Vagina (tissue), 2 donors: ENCODE measurements at regions not wholly inside any gene's neighbourhood (a gene's known extent, or its start where the extent isn't known, plus 50 kb on each side); places are given as distances from the start of the nearest gene placed in this dataset.
"Not testable (repeated sequence)": the region's sequence is repeated elsewhere in the genome, so short reads cannot be mapped to it uniquely, and the experiment has no call there.

Source experiments
- DNase-seq, 2 donors: peaks; one replicate each; pipeline ENCODE4 v3.0.0-alpha.2; 2017; ENCODE audit errors: extremely low spot score in 2 of 2
- H3K27ac ChIP-seq: fragments of 200-600 bp; sonication (generic); one replicate; pipeline ENCODE4 v1.5.1; 2019
- H3K27me3 ChIP-seq: fragments of 200-600 bp; sonication (generic); one replicate; pipeline ENCODE4 v1.5.1; 2019
- H3K36me3 ChIP-seq, 2 donors: fragments of 200-600 bp; sonication (generic); one replicate each; pipeline ENCODE4 v1.5.1; 2017 to 2019
- H3K4me1 ChIP-seq: fragments of 200-600 bp; sonication (generic); one replicate; pipeline ENCODE4 v1.5.1; 2019
- H3K4me3 ChIP-seq, 2 donors: fragments of 200-600 bp; sonication (generic); 1 replicate in 1 of 2; 2 replicates in 1 of 2; pipeline ENCODE4 v1.5.1; 2016 to 2019
- H3K9me3 ChIP-seq: fragments of 200-600 bp; sonication (generic); one replicate; pipeline ENCODE4 v1.5.1; 2019
- CTCF ChIP-seq, 3 experiments: fragments of 450-650 bp in 2 of 3; fragments of 200-600 bp in 1 of 3; sonication (generic) in 1 of 3; IDR thresholded peaks; one replicate each; pipeline ENCODE4 v1.5.1; 2017 to 2019; ENCODE audit warnings: antibody characterized with exemption in 3 of 3, mild to moderate bottlenecking in 2 of 3, moderate library complexity in 2 of 3
- POLR2A ChIP-seq, 2 donors: fragments of 450-650 bp; IDR thresholded peaks; one replicate each; pipeline ENCODE4 v1.6.1; 2017; ENCODE audit warnings: antibody characterized with exemption in 2 of 2, mild to moderate bottlenecking in 2 of 2, moderate library complexity in 2 of 2
- POLR2AphosphoS5 ChIP-seq, 2 donors: sonication (generic); formaldehyde crosslinking; IDR thresholded peaks; one replicate each; pipeline ENCODE4 v1.9.0; 2017; ENCODE audit warnings: antibody characterized with exemption in 2 of 2, mild to moderate bottlenecking in 2 of 2, low read depth in 1 of 2; ENCODE audit not compliant: insufficient read depth in 1 of 2
- intact Hi-C: fragments of 100-400 bp; cut with DNase I; formaldehyde crosslinking; loops from one replicate; pipeline ENCODE4 v1.15.1; 2023

- intact Hi-C loops = no loop called here
- Histone ChIP-seq H3K9me3 (no peaks in the 10 kb centered on the region), H3K27me3 (no peaks in the 10 kb centered on the region), H3K4me1 (no peaks in the 10 kb centered on the region), H3K27ac (no peak overlapping the region), H3K4me3 (no peak overlapping the region), H3K36me3 (no peaks in the 10 kb centered on the region)
- DNase-seq = no peak
- TF ChIP-seq CTCF (IDR thresholded peaks at IDR 0.05) (no peak), POLR2AphosphoS5 (IDR thresholded peaks at IDR 0.05; ENCODE audit: insufficient read depth in 1 of 2, low read depth in 1 of 2) (no peak), POLR2A (IDR thresholded peaks at IDR 0.05) (no peak)
These were observed 92.7 kb downstream of the CARTPT start for GRCh38 chr5:71811779-71812178.

- Histone ChIP-seq H3K4me1 (no peaks in the 10 kb centered on the region), H3K9me3 (no peaks in the 10 kb centered on the region), H3K27me3 (no peaks in the 10 kb centered on the region), H3K4me3 (no peak overlapping the region), H3K36me3 (no peaks in the 10 kb centered on the region), H3K27ac (no peak overlapping the region)
- TF ChIP-seq POLR2A (IDR thresholded peaks at IDR 0.05) (no peak), POLR2AphosphoS5 (IDR thresholded peaks at IDR 0.05; ENCODE audit: insufficient read depth in 1 of 2, low read depth in 1 of 2) (peak in 1 of 2 donors; percentile 34), CTCF (IDR thresholded peaks at IDR 0.05) (no peak)
- intact Hi-C loops = no loop called here
- DNase-seq = no peak
These were observed 97.2 kb downstream of the CARTPT start for GRCh38 chr5:71816307-71816706.

- no peak overlapping the region for H3K27ac ChIP-seq
- H3K4me1 ChIP-seq = no peaks in the 10 kb centered on the region
- no peaks in the 10 kb centered on the region for H3K36me3 ChIP-seq
- DNase-seq = no peak
- intact Hi-C loops = no loop called here
- peaks cover 7% of the 10 kb centered on the region for H3K9me3 ChIP-seq
- H3K4me3 ChIP-seq = no peak overlapping the region
- TF ChIP-seq POLR2A (IDR thresholded peaks at IDR 0.05) (no peak), POLR2AphosphoS5 (IDR thresholded peaks at IDR 0.05; ENCODE audit: insufficient read depth in 1 of 2, low read depth in 1 of 2) (no peak), CTCF (IDR thresholded peaks at IDR 0.05) (no peak)
- no peaks in the 10 kb centered on the region for H3K27me3 ChIP-seq
These were observed 98.8 kb downstream of the CARTPT start for GRCh38 chr5:71817891-71818290.

GRCh38 chr5:71821029-71821428 is 102.0 kb downstream of the CARTPT start:
- Histone ChIP-seq H3K4me3 (no peak overlapping the region), H3K4me1 (no peaks in the 10 kb centered on the region), H3K36me3 (no peaks in the 10 kb centered on the region), H3K9me3 (peaks cover 7% of the 10 kb centered on the region), H3K27ac (no peak overlapping the region), H3K27me3 (no peaks in the 10 kb centered on the region)
- no peak for DNase-seq
- TF ChIP-seq POLR2A (IDR thresholded peaks at IDR 0.05) (no peak), POLR2AphosphoS5 (IDR thresholded peaks at IDR 0.05; ENCODE audit: insufficient read depth in 1 of 2, low read depth in 1 of 2) (no peak), CTCF (IDR thresholded peaks at IDR 0.05) (no peak)
- intact Hi-C loops = no loop called here

GRCh38 chr5:71822065-71822464 is 103.0 kb downstream of the CARTPT start:
- H3K27me3 ChIP-seq, H3K9me3 ChIP-seq, DNase-seq, H3K4me1 ChIP-seq, H3K36me3 ChIP-seq, H3K27ac ChIP-seq, H3K4me3 ChIP-seq, intact Hi-C loops: not testable (repeated sequence)

GRCh38 chr5:71825992-71826391 is 106.9 kb downstream of the CARTPT start:
- H3K27me3 ChIP-seq = no peaks in the 10 kb centered on the region
- no peaks in the 10 kb centered on the region for H3K36me3 ChIP-seq
- no peak for DNase-seq
- intact Hi-C loops = no loop called here
- peaks cover 7% of the 10 kb centered on the region for H3K9me3 ChIP-seq
- TF ChIP-seq POLR2AphosphoS5 (IDR thresholded peaks at IDR 0.05; ENCODE audit: insufficient read depth in 1 of 2, low read depth in 1 of 2) = no peak
- no peak for TF ChIP-seq CTCF (IDR thresholded peaks at IDR 0.05)
- no peak for TF ChIP-seq POLR2A (IDR thresholded peaks at IDR 0.05)
- no peak overlapping the region for H3K4me3 ChIP-seq
- H3K4me1 ChIP-seq = peaks cover 12% of the 10 kb centered on the region
- H3K27ac ChIP-seq = no peak overlapping the region
